ENCODE measurements at regions not wholly inside any gene's neighbourhood (a gene's known extent, or its start where the extent isn't known, plus 50 kb on each side); places are given as distances from the start of the nearest gene placed in this dataset.
"Not testable (repeated sequence)": the region's sequence is repeated elsewhere in the genome, so short reads cannot be mapped to it uniquely, and the experiment has no call there.

DNA sequence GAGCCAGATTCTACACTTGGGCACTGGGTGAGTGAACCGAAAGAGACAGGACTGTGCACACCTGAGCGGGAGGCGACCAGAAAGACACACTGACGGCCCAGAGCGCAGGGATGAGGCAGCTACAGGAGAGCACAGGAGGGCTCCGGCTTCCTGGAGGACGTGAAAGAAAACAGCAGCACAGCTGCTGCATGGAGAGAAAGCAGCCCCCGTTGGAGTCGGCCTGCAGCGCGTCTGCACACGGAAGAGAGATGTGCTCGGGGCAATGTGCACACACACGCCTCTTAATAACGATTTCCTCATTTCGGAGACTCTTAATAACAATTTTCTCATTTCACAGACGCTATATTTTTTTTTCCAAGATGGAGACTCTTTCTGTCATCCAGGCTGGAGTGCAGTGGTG lies 160.4 kb downstream of the CTTN start:
- Histone ChIP-seq H3K36me3 (ENCODE audit: insufficient read depth, low read length) (no peaks in the 10 kb centered on the region), H3K9ac (ENCODE audit: low read length) (no peak overlapping the region), H2AFZ (ENCODE audit: low read depth, low read length) (no peak overlapping the region), H3K79me2 (replicated peaks; ENCODE audit: insufficient read depth, low read length) (peaks cover 6% of the 10 kb centered on the region), H4K20me1 (ENCODE audit: insufficient read depth) (no peaks in the 10 kb centered on the region), H3K9me2 (ENCODE audit: insufficient read depth, low read length) (no peaks in the 10 kb centered on the region), H3K27me3 (ENCODE audit: insufficient read depth, low read depth, low read length) (no peaks in the 10 kb centered on the region), H3K9me3 (ENCODE audit: low read length) (no peaks in the 10 kb centered on the region), H3K4me2 (ENCODE audit: low read length) (no peak overlapping the region), H3K27ac (ENCODE audit: low read length) (no peak overlapping the region), H3K4me3 (ENCODE audit: low read length) (no peak overlapping the region), H3F3A (ENCODE audit: insufficient read depth, low read length, poor library complexity, severe bottlenecking) (no peaks in the 10 kb centered on the region)
- TF ChIP-seq EP300 (conservative IDR thresholded peaks at IDR 0.05; ENCODE audit: poor library complexity, severe bottlenecking), result no peak

DNA sequence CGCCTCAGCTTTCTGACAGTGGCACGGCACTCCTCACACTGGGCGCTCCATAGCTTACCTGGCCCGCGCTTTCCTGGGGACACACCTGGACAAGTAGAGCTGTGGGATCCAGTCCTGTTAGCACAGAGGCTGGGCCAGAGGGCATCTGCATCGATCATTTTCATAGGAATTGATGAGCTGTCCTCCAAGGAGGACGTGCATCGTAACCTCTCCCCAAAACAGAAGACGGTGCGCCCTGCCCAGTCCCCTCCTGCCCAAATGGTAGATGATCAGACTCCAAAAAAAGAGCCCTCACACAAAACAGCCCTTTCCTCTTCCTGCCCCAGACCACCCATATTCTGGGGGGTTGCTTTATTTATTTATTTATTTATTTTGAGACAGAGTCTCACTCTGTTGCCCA lies 161.2 kb downstream of the CTTN start:
- no peaks in the 10 kb centered on the region for H3K36me3 ChIP-seq (ENCODE audit: insufficient read depth, low read length)
- no peak overlapping the region for H3K9ac ChIP-seq (ENCODE audit: low read length)
- no peaks in the 10 kb centered on the region for H4K20me1 ChIP-seq (ENCODE audit: insufficient read depth)
- no peaks in the 10 kb centered on the region for H3F3A ChIP-seq (ENCODE audit: insufficient read depth, low read length, poor library complexity, severe bottlenecking)
- peaks cover 6% of the 10 kb centered on the region for H3K79me2 ChIP-seq (replicated peaks; ENCODE audit: insufficient read depth, low read length)
- no peaks in the 10 kb centered on the region for H3K9me3 ChIP-seq (ENCODE audit: low read length)
- no peak overlapping the region for H3K4me2 ChIP-seq (ENCODE audit: low read length)
- H3K27ac ChIP-seq (ENCODE audit: low read length), result no peak overlapping the region
- TF ChIP-seq MXI1 (conservative IDR thresholded peaks at IDR 0.05; ENCODE audit: poor library complexity, severe bottlenecking), result no peak
- no peak for TF ChIP-seq TAF1 (IDR thresholded peaks at IDR 0.05; ENCODE audit: low read depth)
- no peak for TF ChIP-seq RAD21 (conservative IDR thresholded peaks at IDR 0.05)
- TF ChIP-seq, protein P1, sequence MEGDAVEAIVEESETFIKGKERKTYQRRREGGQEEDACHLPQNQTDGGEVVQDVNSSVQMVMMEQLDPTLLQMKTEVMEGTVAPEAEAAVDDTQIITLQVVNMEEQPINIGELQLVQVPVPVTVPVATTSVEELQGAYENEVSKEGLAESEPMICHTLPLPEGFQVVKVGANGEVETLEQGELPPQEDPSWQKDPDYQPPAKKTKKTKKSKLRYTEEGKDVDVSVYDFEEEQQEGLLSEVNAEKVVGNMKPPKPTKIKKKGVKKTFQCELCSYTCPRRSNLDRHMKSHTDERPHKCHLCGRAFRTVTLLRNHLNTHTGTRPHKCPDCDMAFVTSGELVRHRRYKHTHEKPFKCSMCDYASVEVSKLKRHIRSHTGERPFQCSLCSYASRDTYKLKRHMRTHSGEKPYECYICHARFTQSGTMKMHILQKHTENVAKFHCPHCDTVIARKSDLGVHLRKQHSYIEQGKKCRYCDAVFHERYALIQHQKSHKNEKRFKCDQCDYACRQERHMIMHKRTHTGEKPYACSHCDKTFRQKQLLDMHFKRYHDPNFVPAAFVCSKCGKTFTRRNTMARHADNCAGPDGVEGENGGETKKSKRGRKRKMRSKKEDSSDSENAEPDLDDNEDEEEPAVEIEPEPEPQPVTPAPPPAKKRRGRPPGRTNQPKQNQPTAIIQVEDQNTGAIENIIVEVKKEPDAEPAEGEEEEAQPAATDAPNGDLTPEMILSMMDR (IDR thresholded peaks at IDR 0.05; ENCODE audit: poor library complexity, severe bottlenecking), result no peak
- TF ChIP-seq EP300 (conservative IDR thresholded peaks at IDR 0.05; ENCODE audit: poor library complexity, severe bottlenecking), result no peak
- no peaks in the 10 kb centered on the region for H3K9me2 ChIP-seq (ENCODE audit: insufficient read depth, low read length)
- H3K27me3 ChIP-seq (ENCODE audit: insufficient read depth, low read depth, low read length), result no peaks in the 10 kb centered on the region
- no peak overlapping the region for H3K4me3 ChIP-seq (ENCODE audit: low read length)
- H2AFZ ChIP-seq (ENCODE audit: low read depth, low read length), result no peak overlapping the region

DNA sequence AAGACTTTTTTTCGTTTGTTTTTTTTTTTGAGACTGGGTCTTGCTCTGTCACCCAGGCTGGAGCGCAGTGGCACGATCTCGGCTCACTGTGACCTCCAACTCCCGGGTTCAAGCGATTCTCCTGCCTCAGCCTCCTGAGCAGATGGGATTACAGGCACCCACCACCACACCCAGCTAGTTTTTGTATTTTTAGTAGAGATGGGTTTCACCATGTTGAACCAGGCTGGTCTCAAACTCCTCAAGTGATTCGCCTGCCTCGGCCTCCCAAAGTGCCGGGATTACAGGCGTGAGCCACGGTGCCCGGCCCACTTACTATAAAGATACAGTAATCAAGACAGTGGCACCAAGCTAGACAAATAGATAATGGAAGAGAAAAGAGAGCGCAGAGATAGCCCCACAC lies 162.3 kb downstream of the CTTN start:
- H3K4me3 ChIP-seq (ENCODE audit: low read length); H4K20me1 ChIP-seq (ENCODE audit: insufficient read depth); H3K9ac ChIP-seq (ENCODE audit: low read length); H2AFZ ChIP-seq (ENCODE audit: low read depth, low read length); H3K4me2 ChIP-seq (ENCODE audit: low read length); H3K9me3 ChIP-seq (ENCODE audit: low read length); H3K9me2 ChIP-seq (ENCODE audit: insufficient read depth, low read length); H3K27me3 ChIP-seq (ENCODE audit: insufficient read depth, low read depth, low read length); H3K27ac ChIP-seq (ENCODE audit: low read length); H3K79me2 ChIP-seq (replicated peaks; ENCODE audit: insufficient read depth, low read length); H3F3A ChIP-seq (ENCODE audit: insufficient read depth, low read length, poor library complexity, severe bottlenecking); H3K36me3 ChIP-seq (ENCODE audit: insufficient read depth, low read length): not testable (repeated sequence)

DNA sequence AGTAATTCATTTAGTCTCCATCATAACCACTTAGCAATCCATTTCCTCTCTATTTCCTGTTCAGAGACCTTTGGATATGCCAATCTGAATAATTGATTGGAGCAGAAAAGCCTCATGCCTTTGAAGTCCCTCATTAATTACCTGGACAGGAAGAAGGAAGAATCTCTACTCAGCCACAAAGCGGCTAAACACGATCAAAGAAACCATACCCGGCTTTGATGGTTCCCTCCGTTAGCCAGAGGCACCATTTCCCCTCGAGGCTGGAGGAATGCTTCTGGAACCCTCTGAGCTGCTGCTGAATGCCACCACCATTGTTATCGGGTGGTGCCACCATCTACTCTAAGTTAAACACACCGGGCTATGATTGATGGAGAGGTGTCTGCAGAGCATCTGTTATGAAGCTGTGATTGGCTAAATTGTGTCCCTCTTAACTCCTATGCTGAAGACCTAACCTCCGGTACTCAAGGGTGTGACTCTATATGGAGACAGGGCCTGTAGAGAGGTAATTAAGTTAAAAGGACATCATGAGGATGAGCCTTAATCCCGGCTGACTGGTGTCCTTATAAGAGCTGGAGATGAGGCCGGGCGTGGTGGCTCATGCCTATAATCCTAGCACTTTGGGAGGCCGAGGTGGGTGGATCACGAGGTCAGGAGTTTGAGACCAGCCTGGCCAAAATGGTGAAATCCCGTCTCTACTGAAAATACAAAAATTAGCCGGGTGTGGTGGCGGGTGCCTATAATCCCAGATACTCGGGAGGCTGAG lies 168.6 kb downstream of the CTTN start:
- no peaks in the 10 kb centered on the region for H3K9me3 ChIP-seq (ENCODE audit: low read length)
- H2AFZ ChIP-seq (ENCODE audit: low read depth, low read length), result no peak overlapping the region
- H3K36me3 ChIP-seq (ENCODE audit: insufficient read depth, low read length), result no peaks in the 10 kb centered on the region
- H4K20me1 ChIP-seq (ENCODE audit: insufficient read depth), result no peaks in the 10 kb centered on the region
- no peaks in the 10 kb centered on the region for H3K9me2 ChIP-seq (ENCODE audit: insufficient read depth, low read length)
- H3K27me3 ChIP-seq (ENCODE audit: insufficient read depth, low read depth, low read length), result no peaks in the 10 kb centered on the region
- H3F3A ChIP-seq (ENCODE audit: insufficient read depth, low read length, poor library complexity, severe bottlenecking), result no peaks in the 10 kb centered on the region
- TF ChIP-seq SMC3 (conservative IDR thresholded peaks at IDR 0.05; ENCODE audit: poor library complexity) (no peak), EZH2 (IDR thresholded peaks at IDR 0.05; ENCODE audit: borderline replicate concordance, insufficient read depth, low read length, poor library complexity, severe bottlenecking) (no peak), RAD21 (conservative IDR thresholded peaks at IDR 0.05) (no peak), EP300 (conservative IDR thresholded peaks at IDR 0.05; ENCODE audit: poor library complexity, severe bottlenecking) (no peak), TAF1 (IDR thresholded peaks at IDR 0.05; ENCODE audit: low read depth) (no peak), MXI1 (conservative IDR thresholded peaks at IDR 0.05; ENCODE audit: poor library complexity, severe bottlenecking) (no peak), POLR2AphosphoS5 (IDR thresholded peaks at IDR 0.05) (no peak)
- TF ChIP-seq, protein P1 (IDR thresholded peaks at IDR 0.05; ENCODE audit: poor library complexity, severe bottlenecking), result no peak
- TF ChIP-seq, protein P2, sequence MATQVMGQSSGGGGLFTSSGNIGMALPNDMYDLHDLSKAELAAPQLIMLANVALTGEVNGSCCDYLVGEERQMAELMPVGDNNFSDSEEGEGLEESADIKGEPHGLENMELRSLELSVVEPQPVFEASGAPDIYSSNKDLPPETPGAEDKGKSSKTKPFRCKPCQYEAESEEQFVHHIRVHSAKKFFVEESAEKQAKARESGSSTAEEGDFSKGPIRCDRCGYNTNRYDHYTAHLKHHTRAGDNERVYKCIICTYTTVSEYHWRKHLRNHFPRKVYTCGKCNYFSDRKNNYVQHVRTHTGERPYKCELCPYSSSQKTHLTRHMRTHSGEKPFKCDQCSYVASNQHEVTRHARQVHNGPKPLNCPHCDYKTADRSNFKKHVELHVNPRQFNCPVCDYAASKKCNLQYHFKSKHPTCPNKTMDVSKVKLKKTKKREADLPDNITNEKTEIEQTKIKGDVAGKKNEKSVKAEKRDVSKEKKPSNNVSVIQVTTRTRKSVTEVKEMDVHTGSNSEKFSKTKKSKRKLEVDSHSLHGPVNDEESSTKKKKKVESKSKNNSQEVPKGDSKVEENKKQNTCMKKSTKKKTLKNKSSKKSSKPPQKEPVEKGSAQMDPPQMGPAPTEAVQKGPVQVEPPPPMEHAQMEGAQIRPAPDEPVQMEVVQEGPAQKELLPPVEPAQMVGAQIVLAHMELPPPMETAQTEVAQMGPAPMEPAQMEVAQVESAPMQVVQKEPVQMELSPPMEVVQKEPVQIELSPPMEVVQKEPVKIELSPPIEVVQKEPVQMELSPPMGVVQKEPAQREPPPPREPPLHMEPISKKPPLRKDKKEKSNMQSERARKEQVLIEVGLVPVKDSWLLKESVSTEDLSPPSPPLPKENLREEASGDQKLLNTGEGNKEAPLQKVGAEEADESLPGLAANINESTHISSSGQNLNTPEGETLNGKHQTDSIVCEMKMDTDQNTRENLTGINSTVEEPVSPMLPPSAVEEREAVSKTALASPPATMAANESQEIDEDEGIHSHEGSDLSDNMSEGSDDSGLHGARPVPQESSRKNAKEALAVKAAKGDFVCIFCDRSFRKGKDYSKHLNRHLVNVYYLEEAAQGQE (IDR thresholded peaks at IDR 0.05; ENCODE audit: borderline replicate concordance), result no peak
- no peak overlapping the region for H3K4me3 ChIP-seq (ENCODE audit: low read length)
- no peak overlapping the region for H3K9ac ChIP-seq (ENCODE audit: low read length)
- H3K27ac ChIP-seq (ENCODE audit: low read length), result no peak overlapping the region
- no peak overlapping the region for H3K4me2 ChIP-seq (ENCODE audit: low read length)
- peaks cover 6% of the 10 kb centered on the region for H3K79me2 ChIP-seq (replicated peaks; ENCODE audit: insufficient read depth, low read length)
